ENCODE measurements at regions not wholly inside any gene's neighbourhood (a gene's known extent, or its start where the extent isn't known, plus 50 kb on each side); places are given as distances from the start of the nearest gene placed in this dataset.
A peak's percentile ranks its signal among the peaks of the same experiment; 100 is the strongest.

GRCh38 chr1:95409901-95410300 lies 175.9 kb downstream of the RWDD3 start:
- H3K27me3 ChIP-seq (ENCODE audit: low read depth) = no peaks in the 10 kb centered on the region; the same call in 1 of the 2 replicates
- no peak for DNase-seq (ENCODE audit: low spot score in 2 of 2)
- no peak overlapping the region for H3K4me3 ChIP-seq
- no peaks in the 10 kb centered on the region for H3K36me3 ChIP-seq (replicated peaks)
- peaks cover 18% of the 10 kb centered on the region for H3K4me1 ChIP-seq
- no peaks in the 10 kb centered on the region for H3K9me3 ChIP-seq
- in situ Hi-C loops (cut with MboI; ENCODE audit: low sequenced_read_pairs) = no loop called here

- DNase-seq (ENCODE audit: low spot score in 2 of 2) = no peak
- in situ Hi-C loops (cut with MboI; ENCODE audit: low sequenced_read_pairs) = no loop called here
- no peaks in the 10 kb centered on the region for H3K36me3 ChIP-seq (replicated peaks)
These were observed 181.1 kb downstream of the RWDD3 start for GRCh38 chr1:95415146-95415545.

GRCh38 chr1:95426772-95427171 lies 192.8 kb downstream of the RWDD3 start:
- Histone ChIP-seq H3K4me3 (no peak overlapping the region), H3K4me1 (no peaks in the 10 kb centered on the region), H3K27me3 (ENCODE audit: low read depth) (peaks cover 3% of the 10 kb centered on the region; the same call in 1 of the 2 replicates), H3K36me3 (replicated peaks) (no peaks in the 10 kb centered on the region), H3K9me3 (no peaks in the 10 kb centered on the region)
- no peak for DNase-seq (ENCODE audit: low spot score in 2 of 2)
- in situ Hi-C loops (cut with MboI; ENCODE audit: low sequenced_read_pairs) = no loop called here

More at GRCh38 chr1:95415146-95415545, 181.1 kb downstream of the RWDD3 start:
- no peak overlapping the region for H3K4me3 ChIP-seq
- no peaks in the 10 kb centered on the region for H3K9me3 ChIP-seq
- H3K27me3 ChIP-seq (ENCODE audit: low read depth) = no peaks in the 10 kb centered on the region; the same call in 1 of the 2 replicates
- no peaks in the 10 kb centered on the region for H3K4me1 ChIP-seq

GRCh38 chr1:95427525-95427924 lies 193.5 kb downstream of the RWDD3 start:
- DNase-seq (ENCODE audit: low spot score in 2 of 2) = no peak
- H3K4me1 ChIP-seq = no peaks in the 10 kb centered on the region
- peaks cover 3% of the 10 kb centered on the region; the same call in 1 of the 2 replicates for H3K27me3 ChIP-seq (ENCODE audit: low read depth)
- H3K9me3 ChIP-seq = no peaks in the 10 kb centered on the region
- in situ Hi-C loops (cut with MboI; ENCODE audit: low sequenced_read_pairs) = no loop called here
- H3K36me3 ChIP-seq (replicated peaks) = no peaks in the 10 kb centered on the region
- H3K4me3 ChIP-seq = no peak overlapping the region

GRCh38 chr1:95431235-95431634 lies 197.2 kb downstream of the RWDD3 start:
- H3K36me3 ChIP-seq (replicated peaks) = no peaks in the 10 kb centered on the region

GRCh38 chr1:95435611-95436010 lies 201.6 kb downstream of the RWDD3 start:
- Histone ChIP-seq H3K36me3 (replicated peaks) (no peaks in the 10 kb centered on the region), H3K4me3 (no peak overlapping the region), H3K27me3 (ENCODE audit: low read depth) (no peaks in the 10 kb centered on the region), H3K4me1 (peaks cover 10% of the 10 kb centered on the region), H3K9me3 (no peaks in the 10 kb centered on the region)
- peak; percentile 17 to 56 for DNase-seq (ENCODE audit: low spot score in 2 of 2)
- in situ Hi-C loops (cut with MboI; ENCODE audit: low sequenced_read_pairs) = no loop called here

More at GRCh38 chr1:95431235-95431634, 197.2 kb downstream of the RWDD3 start:
- peaks cover 10% of the 10 kb centered on the region for H3K4me1 ChIP-seq
- peaks cover 3% of the 10 kb centered on the region; the same call in 1 of the 2 replicates for H3K27me3 ChIP-seq (ENCODE audit: low read depth)
- H3K4me3 ChIP-seq = no peak overlapping the region
- in situ Hi-C loops (cut with MboI; ENCODE audit: low sequenced_read_pairs) = no loop called here
- no peaks in the 10 kb centered on the region for H3K9me3 ChIP-seq
- DNase-seq (ENCODE audit: low spot score in 2 of 2) = no peak

GRCh38 chr1:95437011-95437410 lies 203.0 kb downstream of the RWDD3 start:
- Histone ChIP-seq H3K36me3 (replicated peaks) (no peaks in the 10 kb centered on the region), H3K9me3 (no peaks in the 10 kb centered on the region), H3K4me1 (peaks cover 10% of the 10 kb centered on the region), H3K4me3 (no peak overlapping the region), H3K27me3 (ENCODE audit: low read depth) (no peaks in the 10 kb centered on the region)
- in situ Hi-C loops (cut with MboI; ENCODE audit: low sequenced_read_pairs) = no loop called here
- no peak for DNase-seq (ENCODE audit: low spot score in 2 of 2)

GRCh38 chr1:95437781-95438180 lies 203.8 kb downstream of the RWDD3 start:
- Histone ChIP-seq H3K4me3 (no peak overlapping the region), H3K9me3 (no peaks in the 10 kb centered on the region), H3K36me3 (replicated peaks) (no peaks in the 10 kb centered on the region), H3K4me1 (peaks cover 10% of the 10 kb centered on the region), H3K27me3 (ENCODE audit: low read depth) (no peaks in the 10 kb centered on the region)
- in situ Hi-C loops (cut with MboI; ENCODE audit: low sequenced_read_pairs) = no loop called here
- no peak for DNase-seq (ENCODE audit: low spot score in 2 of 2)

GRCh38 chr1:95438218-95438948 lies 204.4 kb downstream of the RWDD3 start:
- in situ Hi-C loops (cut with MboI; ENCODE audit: low sequenced_read_pairs) = no loop called here
- H3K4me3 ChIP-seq = no peak overlapping the region

GRCh38 chr1:95440511-95440910 lies 206.5 kb downstream of the RWDD3 start:
- peaks cover 6% of the 10 kb centered on the region for H3K4me1 ChIP-seq
- H3K27me3 ChIP-seq (ENCODE audit: low read depth) = no peaks in the 10 kb centered on the region
- no peak for DNase-seq (ENCODE audit: low spot score in 2 of 2)
- in situ Hi-C loops (cut with MboI; ENCODE audit: low sequenced_read_pairs) = no loop called here
- no peaks in the 10 kb centered on the region for H3K36me3 ChIP-seq (replicated peaks)
- no peaks in the 10 kb centered on the region for H3K9me3 ChIP-seq
- H3K4me3 ChIP-seq = no peak overlapping the region

More at GRCh38 chr1:95438218-95438948, 204.4 kb downstream of the RWDD3 start:
- DNase-seq (ENCODE audit: low spot score in 2 of 2) = no peak
- no peaks in the 10 kb centered on the region for H3K27me3 ChIP-seq (ENCODE audit: low read depth)
- peaks cover 10% of the 10 kb centered on the region for H3K4me1 ChIP-seq
- H3K36me3 ChIP-seq (replicated peaks) = no peaks in the 10 kb centered on the region
- no peaks in the 10 kb centered on the region for H3K9me3 ChIP-seq

GRCh38 chr1:95449516-95449915 lies 215.5 kb downstream of the RWDD3 start:
- no peak overlapping the region for H3K4me3 ChIP-seq
- in situ Hi-C loops (cut with MboI; ENCODE audit: low sequenced_read_pairs) = no loop called here
- no peaks in the 10 kb centered on the region for H3K36me3 ChIP-seq (replicated peaks)
- H3K9me3 ChIP-seq = no peaks in the 10 kb centered on the region
- no peak for DNase-seq (ENCODE audit: low spot score in 2 of 2)
- H3K4me1 ChIP-seq = no peaks in the 10 kb centered on the region; the same call in 1 of the 2 replicates
- no peaks in the 10 kb centered on the region for H3K27me3 ChIP-seq (ENCODE audit: low read depth)

GRCh38 chr1:95451054-95451453 lies 217.0 kb downstream of the RWDD3 start:
- Histone ChIP-seq H3K36me3 (replicated peaks) (no peaks in the 10 kb centered on the region), H3K4me3 (no peak overlapping the region), H3K27me3 (ENCODE audit: low read depth) (no peaks in the 10 kb centered on the region), H3K9me3 (no peaks in the 10 kb centered on the region), H3K4me1 (no peaks in the 10 kb centered on the region)
- DNase-seq (ENCODE audit: low spot score in 2 of 2) = peak; percentile 10 to 27
- in situ Hi-C loops (cut with MboI; ENCODE audit: low sequenced_read_pairs) = no loop called here

- H3K4me3 ChIP-seq = no peak overlapping the region
- H3K9me3 ChIP-seq = no peaks in the 10 kb centered on the region
- in situ Hi-C loops (cut with MboI; ENCODE audit: low sequenced_read_pairs) = no loop called here
- DNase-seq (ENCODE audit: low spot score in 2 of 2) = no peak
- H3K4me1 ChIP-seq = no peaks in the 10 kb centered on the region
- H3K36me3 ChIP-seq (replicated peaks) = no peaks in the 10 kb centered on the region
- no peaks in the 10 kb centered on the region for H3K27me3 ChIP-seq (ENCODE audit: low read depth)
These were observed 217.9 kb downstream of the RWDD3 start for GRCh38 chr1:95451904-95452303.

- no peak for DNase-seq (ENCODE audit: low spot score in 2 of 2)
- in situ Hi-C loops (cut with MboI; ENCODE audit: low sequenced_read_pairs) = no loop called here
- no peak overlapping the region for H3K4me3 ChIP-seq
These were observed 219.0 kb downstream of the RWDD3 start for GRCh38 chr1:95453053-95453452.

More at GRCh38 chr1:95453053-95453452, 219.0 kb downstream of the RWDD3 start:
- no peaks in the 10 kb centered on the region for H3K4me1 ChIP-seq
- no peaks in the 10 kb centered on the region for H3K9me3 ChIP-seq
- no peaks in the 10 kb centered on the region for H3K27me3 ChIP-seq (ENCODE audit: low read depth)
- H3K36me3 ChIP-seq (replicated peaks) = no peaks in the 10 kb centered on the region

All from HAP-1 (cell line).